Right lobe of liver (tissue), 6 donors: ENCODE measurements at regions not wholly inside any gene's neighbourhood (a gene's known extent, or its start where the extent isn't known, plus 50 kb on each side); places are given as distances from the start of the nearest gene placed in this dataset.

Experiments used
- ATAC-seq, 4 donors: fragments of 200-7000 bp; cut with Tn5 transposase; one replicate each; pipeline ENCODE4 v1.9.1; 2020; ENCODE audit warnings: mild to moderate bottlenecking in 4 of 4, moderate library complexity in 4 of 4
- DNase-seq, 3 donors: peaks; one replicate each; pipeline ENCODE4 v3.0.0-alpha.2; 2020
- H3K27ac ChIP-seq, 3 donors: fragments of 200-600 bp; one replicate each; pipeline ENCODE4 v1.8.0; 2022
- H3K27me3 ChIP-seq, 2 donors: fragments of 200-600 bp; one replicate each; pipeline ENCODE4 v1.8.0; 2022
- H3K36me3 ChIP-seq, 4 donors: fragments of 200-600 bp; sonication (generic) in 1 of 4; one replicate each; pipeline versions ENCODE4 v1.5.1 to v1.8.0; 2017 to 2022; ENCODE audit warnings: control low read depth in 1 of 4
- H3K4me1 ChIP-seq, 4 donors: fragments of 200-600 bp; sonication (generic) in 1 of 4; one replicate each; pipeline versions ENCODE4 v1.5.1 to v1.8.0; 2017 to 2022; ENCODE audit warnings: control low read depth in 1 of 4
- H3K4me3 ChIP-seq, 3 donors: fragments of 200-600 bp; one replicate each; pipeline ENCODE4 v1.8.0; 2022
- H3K9me3 ChIP-seq, 4 donors: fragments of 200-600 bp; sonication (generic) in 1 of 4; one replicate each; pipeline versions ENCODE4 v1.5.1 to v1.8.0; 2017 to 2022; ENCODE audit warnings: control low read depth in 1 of 4
- POLR2A ChIP-seq: fragments of 450-650 bp; IDR thresholded peaks from one replicate; pipeline ENCODE4 v1.6.1; 2017; ENCODE audit warnings: antibody characterized with exemption, mild to moderate bottlenecking
- WGBS: methylation state at CpG from one replicate; pipeline ENCODE4 v1.1.6; 2018; ENCODE audit warnings: low coverage, low lambda C conversion rate; ENCODE audit not compliant: insufficient coverage; ENCODE audit errors: missing lambda C conversion rate; 5-methylcytosine and 5-hydroxymethylcytosine counted together
- intact Hi-C, 2 donors: fragments of 100-400 bp; cut with DNase I; formaldehyde crosslinking; loops; one replicate each; pipeline versions ENCODE4 v1.11.2 to v1.14.1; 2022
- TF ChIP-seq, protein P1 (sequence below), 4 donors: fragments of 200-600 bp in 3 of 4; fragments of 450-650 bp in 1 of 4; IDR thresholded peaks; one replicate each; pipeline versions ENCODE4 v1.5.1 to v1.8.0; 2016 to 2022; ENCODE audit warnings: antibody characterized with exemption in 4 of 4, mild to moderate bottlenecking in 2 of 4
- donor health status: DM: no; HTN: yes; CAD: no.
- donor health status: DM: no; HTN: no; CAD: no.
- donor health status: DM: no; HTN: no; CAD: no.
- donor health status: DM: no; HTN: yes; CAD: no.
- donor health status: DM: no; HTN: yes; CAD: no.

DNA sequence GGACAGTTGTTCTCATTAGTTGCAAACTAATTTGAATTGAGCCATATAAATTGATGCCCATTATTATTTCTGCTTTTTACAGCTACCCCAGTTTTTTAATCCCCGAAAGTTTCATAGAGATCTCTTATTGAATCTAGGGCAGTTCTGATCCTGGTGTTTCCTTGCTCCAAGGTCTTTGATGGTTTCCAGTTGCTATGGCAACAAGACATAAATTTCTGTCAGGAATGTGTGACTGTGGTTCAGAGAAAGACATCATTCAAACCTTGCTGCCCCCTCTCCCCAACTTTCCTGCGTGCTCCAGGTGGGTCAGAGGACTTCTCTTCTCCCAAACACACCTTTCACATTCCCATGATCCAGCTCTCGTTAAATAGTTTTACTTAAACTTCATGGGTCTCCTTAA lies 63.4 kb downstream of the TAF11L14 start:
- intact Hi-C loops: no loop called here
- 31% methylated on average over 3 of the region's 3 CpGs for WGBS
- Histone ChIP-seq H3K36me3 (no peaks in the 10 kb centered on the region), H3K4me3 (no peak overlapping the region), H3K4me1 (no peaks in the 10 kb centered on the region), H3K27ac (no peak overlapping the region), H3K27me3 (no peaks in the 10 kb centered on the region), H3K9me3 (no peaks in the 10 kb centered on the region)
- no peak for ATAC-seq
- no peak for DNase-seq
- no peak for TF ChIP-seq POLR2A
- TF ChIP-seq, protein P1, sequence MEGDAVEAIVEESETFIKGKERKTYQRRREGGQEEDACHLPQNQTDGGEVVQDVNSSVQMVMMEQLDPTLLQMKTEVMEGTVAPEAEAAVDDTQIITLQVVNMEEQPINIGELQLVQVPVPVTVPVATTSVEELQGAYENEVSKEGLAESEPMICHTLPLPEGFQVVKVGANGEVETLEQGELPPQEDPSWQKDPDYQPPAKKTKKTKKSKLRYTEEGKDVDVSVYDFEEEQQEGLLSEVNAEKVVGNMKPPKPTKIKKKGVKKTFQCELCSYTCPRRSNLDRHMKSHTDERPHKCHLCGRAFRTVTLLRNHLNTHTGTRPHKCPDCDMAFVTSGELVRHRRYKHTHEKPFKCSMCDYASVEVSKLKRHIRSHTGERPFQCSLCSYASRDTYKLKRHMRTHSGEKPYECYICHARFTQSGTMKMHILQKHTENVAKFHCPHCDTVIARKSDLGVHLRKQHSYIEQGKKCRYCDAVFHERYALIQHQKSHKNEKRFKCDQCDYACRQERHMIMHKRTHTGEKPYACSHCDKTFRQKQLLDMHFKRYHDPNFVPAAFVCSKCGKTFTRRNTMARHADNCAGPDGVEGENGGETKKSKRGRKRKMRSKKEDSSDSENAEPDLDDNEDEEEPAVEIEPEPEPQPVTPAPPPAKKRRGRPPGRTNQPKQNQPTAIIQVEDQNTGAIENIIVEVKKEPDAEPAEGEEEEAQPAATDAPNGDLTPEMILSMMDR (IDR thresholded peaks at IDR 0.05): no peak

DNA sequence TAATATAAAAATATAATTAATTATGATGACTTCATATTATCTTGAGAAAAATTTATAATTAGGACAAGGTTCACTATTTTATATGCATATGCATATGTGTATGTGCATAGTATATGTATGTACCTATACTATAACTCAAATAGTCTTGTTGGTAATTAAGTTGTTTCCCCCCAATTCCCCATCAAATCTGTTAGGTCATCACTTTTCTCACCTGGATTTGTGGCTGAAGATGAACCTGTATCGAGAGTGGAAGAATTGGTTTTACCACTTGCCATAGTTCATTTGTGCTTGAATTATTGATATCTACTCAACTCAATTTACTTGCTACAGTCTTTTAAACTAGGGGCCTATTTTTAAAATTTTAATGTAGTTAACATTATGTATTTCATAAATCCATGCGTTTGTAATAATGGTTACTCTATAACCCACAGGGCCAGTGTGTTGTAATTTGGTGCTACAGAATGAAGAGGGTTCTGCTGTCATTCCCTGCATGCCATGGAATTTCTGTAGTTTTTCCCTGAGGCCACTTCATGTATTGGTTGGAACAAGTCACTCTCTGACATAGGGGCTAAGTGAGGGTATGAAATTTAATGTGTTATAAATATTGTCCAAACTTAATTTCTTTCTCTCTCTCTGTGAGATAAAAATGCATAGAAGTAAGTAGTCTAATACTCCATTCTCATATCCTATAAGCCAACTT lies 74.9 kb downstream of the TAF11L14 start:
- no peak for ATAC-seq
- no peak for TF ChIP-seq POLR2A
- TF ChIP-seq, protein P1 (IDR thresholded peaks at IDR 0.05): no peak

DNA sequence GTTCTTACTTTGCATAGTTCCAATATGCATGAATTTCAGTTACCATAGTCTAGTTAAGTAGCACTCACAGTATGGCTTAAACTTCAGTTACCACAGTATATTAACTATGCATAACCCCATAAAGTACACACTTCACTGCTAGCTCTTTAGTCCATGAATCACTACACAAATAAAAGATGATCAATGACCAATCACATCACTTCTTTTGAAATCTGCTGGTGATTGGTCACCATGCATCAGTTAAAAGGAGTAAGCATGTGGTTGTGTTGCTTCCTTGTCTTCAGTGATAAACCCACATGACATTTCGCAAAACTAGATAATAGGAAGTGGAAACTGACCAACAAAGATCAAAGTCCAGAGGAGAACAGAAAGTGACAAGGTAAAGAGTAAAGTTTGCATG lies 79.0 kb downstream of the TAF11L14 start:
- Histone ChIP-seq H3K27ac (no peak overlapping the region), H3K36me3 (no peaks in the 10 kb centered on the region), H3K4me1 (no peaks in the 10 kb centered on the region), H3K27me3 (no peaks in the 10 kb centered on the region), H3K9me3 (no peaks in the 10 kb centered on the region), H3K4me3 (no peak overlapping the region)
- ATAC-seq (no peak), DNase-seq (no peak)
- intact Hi-C loops: no loop called here
- no peak for TF ChIP-seq POLR2A
- TF ChIP-seq, protein P1 (IDR thresholded peaks at IDR 0.05): no peak
- 35% methylated on average over 1 of the region's 1 CpG for WGBS

More for the DNA sequence above, 74.9 kb downstream of the TAF11L14 start:
- no peaks in the 10 kb centered on the region for H3K9me3 ChIP-seq
- intact Hi-C loops: no loop called here
- H3K4me3 ChIP-seq: no peak overlapping the region
- H3K27ac ChIP-seq: no peak overlapping the region
- 54% methylated on average over 2 of the region's 2 CpGs for WGBS
- DNase-seq: no peak
- H3K36me3 ChIP-seq: no peaks in the 10 kb centered on the region
- H3K27me3 ChIP-seq: no peaks in the 10 kb centered on the region
- H3K4me1 ChIP-seq: no peaks in the 10 kb centered on the region

DNA sequence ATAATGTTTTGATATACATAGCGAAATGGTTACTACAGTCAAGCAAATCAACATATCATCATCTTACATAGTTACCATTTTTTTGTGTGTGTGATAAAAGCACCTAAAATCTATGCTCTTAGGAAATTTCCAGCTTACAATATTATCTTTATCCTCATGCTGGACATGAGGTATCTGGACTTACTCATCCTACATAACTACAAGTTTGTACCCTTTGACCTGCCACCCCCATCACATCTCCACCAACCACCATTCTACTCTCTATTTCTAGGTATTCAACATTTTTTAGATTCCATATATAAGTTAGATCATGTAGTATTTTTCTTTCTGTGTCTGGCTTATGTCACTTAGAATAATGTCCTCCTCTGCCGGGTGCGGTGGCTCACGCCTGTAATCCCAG lies 79.9 kb downstream of the TAF11L14 start:
- intact Hi-C loops: no loop called here
- DNase-seq: no peak
- Histone ChIP-seq H3K9me3 (no peaks in the 10 kb centered on the region), H3K27me3 (no peaks in the 10 kb centered on the region), H3K27ac (no peak overlapping the region), H3K36me3 (no peaks in the 10 kb centered on the region), H3K4me3 (no peak overlapping the region), H3K4me1 (no peaks in the 10 kb centered on the region)
- no peak for ATAC-seq
- whole genome bisulfite sequencing: 77% methylated on average over 4 of the region's 4 CpGs
- TF ChIP-seq, protein P1 (IDR thresholded peaks at IDR 0.05): no peak
- TF ChIP-seq POLR2A: no peak
